ENCODE measurements at regions not wholly inside any gene's neighbourhood (a gene's known extent, or its start where the extent isn't known, plus 50 kb on each side); places are given as distances from the start of the nearest gene placed in this dataset.

DNA sequence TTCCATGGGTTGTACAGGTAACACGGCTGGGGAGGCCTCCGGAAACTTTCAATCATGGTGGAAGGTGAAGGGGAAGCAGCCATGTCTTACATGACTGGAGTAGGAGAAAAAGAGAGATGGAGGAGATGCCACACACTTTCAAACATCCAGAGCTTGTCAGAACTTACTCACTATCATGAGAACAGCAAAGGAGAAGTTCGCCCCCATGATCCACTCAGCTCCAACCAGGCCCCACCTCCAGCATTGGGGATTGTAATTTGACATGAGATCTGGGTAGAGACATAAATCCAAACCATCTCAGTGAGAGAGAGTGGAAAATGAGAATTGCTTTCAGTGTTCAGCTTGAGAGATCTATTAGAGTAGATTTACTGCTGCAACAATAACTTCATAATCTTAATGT lies 210.9 kb downstream of the NDFIP2 start:
- no peak overlapping the region for H3K4me3 ChIP-seq (ENCODE audit: low read depth, low read length)
- TF ChIP-seq, protein P1, sequence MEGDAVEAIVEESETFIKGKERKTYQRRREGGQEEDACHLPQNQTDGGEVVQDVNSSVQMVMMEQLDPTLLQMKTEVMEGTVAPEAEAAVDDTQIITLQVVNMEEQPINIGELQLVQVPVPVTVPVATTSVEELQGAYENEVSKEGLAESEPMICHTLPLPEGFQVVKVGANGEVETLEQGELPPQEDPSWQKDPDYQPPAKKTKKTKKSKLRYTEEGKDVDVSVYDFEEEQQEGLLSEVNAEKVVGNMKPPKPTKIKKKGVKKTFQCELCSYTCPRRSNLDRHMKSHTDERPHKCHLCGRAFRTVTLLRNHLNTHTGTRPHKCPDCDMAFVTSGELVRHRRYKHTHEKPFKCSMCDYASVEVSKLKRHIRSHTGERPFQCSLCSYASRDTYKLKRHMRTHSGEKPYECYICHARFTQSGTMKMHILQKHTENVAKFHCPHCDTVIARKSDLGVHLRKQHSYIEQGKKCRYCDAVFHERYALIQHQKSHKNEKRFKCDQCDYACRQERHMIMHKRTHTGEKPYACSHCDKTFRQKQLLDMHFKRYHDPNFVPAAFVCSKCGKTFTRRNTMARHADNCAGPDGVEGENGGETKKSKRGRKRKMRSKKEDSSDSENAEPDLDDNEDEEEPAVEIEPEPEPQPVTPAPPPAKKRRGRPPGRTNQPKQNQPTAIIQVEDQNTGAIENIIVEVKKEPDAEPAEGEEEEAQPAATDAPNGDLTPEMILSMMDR (IDR thresholded peaks at IDR 0.05; ENCODE audit: low read depth, low read length): no peak
- no peak overlapping the region for H3K27ac ChIP-seq
- DNase-seq: no peak
- H3K27me3 ChIP-seq (ENCODE audit: insufficient read depth, low read depth, severe bottlenecking): no peaks in the 10 kb centered on the region
- H3K36me3 ChIP-seq: no peaks in the 10 kb centered on the region
- H3K9me3 ChIP-seq (ENCODE audit: severe bottlenecking): no peaks in the 10 kb centered on the region

DNA sequence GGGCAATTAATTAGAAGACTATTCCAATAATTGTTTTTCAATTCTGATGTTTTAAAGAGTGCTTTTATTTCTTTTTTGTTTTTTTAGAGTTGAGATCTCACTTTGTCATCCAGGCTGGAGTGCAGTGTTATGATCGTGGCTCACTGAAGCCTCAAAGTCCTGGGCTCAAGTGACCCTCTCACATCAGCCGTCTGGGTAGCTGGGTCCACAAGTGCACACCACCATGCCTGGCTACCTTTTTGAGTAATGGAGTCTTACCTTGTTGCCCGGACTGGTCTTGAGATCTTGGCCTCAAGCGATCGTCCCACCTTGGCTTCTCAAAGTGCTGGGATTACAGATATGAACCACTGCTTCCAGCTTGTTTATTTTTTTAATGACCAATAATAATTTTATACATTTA lies 207.8 kb downstream of the NDFIP2 start:
- Histone ChIP-seq H3K27ac (no peak overlapping the region), H3K9me3 (ENCODE audit: severe bottlenecking) (no peaks in the 10 kb centered on the region), H3K4me3 (ENCODE audit: low read depth, low read length) (no peak overlapping the region), H3K36me3 (no peaks in the 10 kb centered on the region), H3K27me3 (ENCODE audit: insufficient read depth, low read depth, severe bottlenecking) (no peaks in the 10 kb centered on the region)
- TF ChIP-seq, protein P1 (IDR thresholded peaks at IDR 0.05; ENCODE audit: low read depth, low read length): no peak
- no peak for DNase-seq

DNA sequence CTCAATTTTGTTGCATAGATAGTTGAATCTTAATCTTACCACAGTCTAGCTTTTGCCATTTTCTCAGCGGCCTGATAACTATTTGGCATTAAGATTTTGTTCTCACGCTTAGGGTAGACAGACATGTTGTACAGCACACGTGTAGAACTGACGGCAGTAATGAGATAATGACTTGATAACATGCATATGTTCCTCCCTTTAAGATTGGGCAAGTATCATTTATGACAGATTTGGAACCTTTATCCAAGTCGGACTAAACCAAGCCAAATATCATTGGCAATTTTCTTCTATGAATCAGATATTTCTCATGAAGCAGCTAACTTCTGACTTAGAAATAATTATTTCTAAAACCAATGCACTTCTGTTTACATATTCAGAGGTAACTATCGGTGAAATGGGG lies 205.5 kb downstream of the NDFIP2 start:
- Histone ChIP-seq H3K36me3 (no peaks in the 10 kb centered on the region), H3K27ac (no peak overlapping the region), H3K27me3 (ENCODE audit: insufficient read depth, low read depth, severe bottlenecking) (no peaks in the 10 kb centered on the region), H3K4me3 (ENCODE audit: low read depth, low read length) (no peak overlapping the region), H3K9me3 (ENCODE audit: severe bottlenecking) (no peaks in the 10 kb centered on the region)
- no peak for DNase-seq
- TF ChIP-seq, protein P1 (IDR thresholded peaks at IDR 0.05; ENCODE audit: low read depth, low read length): no peak

DNA sequence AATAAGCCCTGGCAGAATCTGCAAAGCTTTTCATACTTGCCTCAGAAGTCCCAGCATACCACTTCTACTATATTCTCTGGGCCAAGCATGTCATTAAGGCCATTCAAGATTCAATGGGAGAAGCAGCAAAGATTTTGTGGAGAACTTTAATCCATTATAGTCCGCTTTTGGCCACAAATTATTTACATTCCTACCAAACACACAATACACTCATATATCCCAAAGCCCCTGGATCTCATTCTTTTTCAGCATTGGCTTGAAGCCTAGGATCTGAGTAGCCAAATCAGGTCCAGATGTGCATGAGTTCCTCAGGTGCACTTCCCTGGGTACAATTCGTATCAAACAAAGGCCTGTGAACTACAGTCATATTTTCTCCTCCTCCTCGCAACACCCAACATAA lies 203.4 kb downstream of the NDFIP2 start:
- Histone ChIP-seq H3K9me3 (ENCODE audit: severe bottlenecking) (no peaks in the 10 kb centered on the region), H3K27me3 (ENCODE audit: insufficient read depth, low read depth, severe bottlenecking) (no peaks in the 10 kb centered on the region), H3K4me3 (ENCODE audit: low read depth, low read length) (no peak overlapping the region), H3K36me3 (no peaks in the 10 kb centered on the region), H3K27ac (no peak overlapping the region)
- TF ChIP-seq, protein P1 (IDR thresholded peaks at IDR 0.05; ENCODE audit: low read depth, low read length): no peak
- no peak for DNase-seq

DNA sequence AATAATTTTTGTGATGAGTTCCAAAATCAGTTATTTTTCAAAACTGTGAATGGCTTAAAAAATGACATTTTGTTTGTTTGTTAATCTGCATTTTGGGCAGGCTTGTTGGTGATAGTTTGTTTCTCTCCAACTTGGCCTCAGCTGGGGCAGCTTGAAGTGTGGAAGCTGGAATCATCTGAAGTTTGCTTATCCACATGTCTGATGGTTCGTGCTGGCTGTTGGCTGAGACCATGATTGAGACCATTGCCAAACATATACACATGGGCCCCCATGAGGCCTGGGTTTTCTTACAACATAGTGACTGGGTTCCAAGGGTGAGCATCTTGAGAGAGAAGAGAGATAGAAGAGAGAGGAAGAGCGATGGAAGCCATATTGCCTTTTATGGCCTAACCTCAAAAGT lies 201.2 kb downstream of the NDFIP2 start:
- Histone ChIP-seq H3K4me3 (ENCODE audit: low read depth, low read length) (no peak overlapping the region), H3K27ac (no peak overlapping the region), H3K9me3 (ENCODE audit: severe bottlenecking) (no peaks in the 10 kb centered on the region), H3K36me3 (no peaks in the 10 kb centered on the region), H3K27me3 (ENCODE audit: insufficient read depth, low read depth, severe bottlenecking) (no peaks in the 10 kb centered on the region)
- TF ChIP-seq, protein P1 (IDR thresholded peaks at IDR 0.05; ENCODE audit: low read depth, low read length): no peak
- no peak for DNase-seq

DNA sequence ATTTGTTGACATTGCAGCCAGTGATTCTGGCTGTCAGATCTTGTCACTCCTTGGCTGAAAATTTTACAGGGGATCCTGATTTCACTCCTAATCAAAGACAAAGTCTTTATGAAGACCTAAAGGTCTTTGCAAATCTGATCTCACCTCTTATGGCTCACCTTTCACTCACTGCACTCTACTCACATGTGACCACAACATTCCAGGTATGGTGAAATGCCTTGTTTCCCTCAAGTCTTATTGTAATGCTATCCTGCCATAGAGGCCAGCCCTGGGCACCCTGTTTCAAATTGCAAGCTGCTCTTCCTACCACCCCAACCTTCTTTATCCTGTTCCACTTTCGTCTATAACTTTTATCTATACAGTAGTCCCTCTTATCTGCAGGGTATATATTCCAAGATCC lies 200.1 kb downstream of the NDFIP2 start:
- Histone ChIP-seq H3K4me3 (ENCODE audit: low read depth, low read length) (no peak overlapping the region), H3K36me3 (no peaks in the 10 kb centered on the region), H3K27me3 (ENCODE audit: insufficient read depth, low read depth, severe bottlenecking) (no peaks in the 10 kb centered on the region), H3K27ac (no peak overlapping the region), H3K9me3 (ENCODE audit: severe bottlenecking) (no peaks in the 10 kb centered on the region)
- DNase-seq: no peak
- TF ChIP-seq, protein P1 (IDR thresholded peaks at IDR 0.05; ENCODE audit: low read depth, low read length): no peak
